HG03378 (cell line): ENCODE measurements at regions not wholly inside any gene's neighbourhood (a gene's known extent, or its start where the extent isn't known, plus 50 kb on each side); places are given as distances from the start of the nearest gene placed in this dataset.

Experiments used
- ATAC-seq: cut with Tn5 transposase; IDR thresholded peaks from one replicate; pipeline ENCODE4 v1.9.1; 2021; ENCODE audit warnings: mild to moderate bottlenecking, moderate library complexity; ENCODE audit not compliant: unreplicated experiment

DNA sequence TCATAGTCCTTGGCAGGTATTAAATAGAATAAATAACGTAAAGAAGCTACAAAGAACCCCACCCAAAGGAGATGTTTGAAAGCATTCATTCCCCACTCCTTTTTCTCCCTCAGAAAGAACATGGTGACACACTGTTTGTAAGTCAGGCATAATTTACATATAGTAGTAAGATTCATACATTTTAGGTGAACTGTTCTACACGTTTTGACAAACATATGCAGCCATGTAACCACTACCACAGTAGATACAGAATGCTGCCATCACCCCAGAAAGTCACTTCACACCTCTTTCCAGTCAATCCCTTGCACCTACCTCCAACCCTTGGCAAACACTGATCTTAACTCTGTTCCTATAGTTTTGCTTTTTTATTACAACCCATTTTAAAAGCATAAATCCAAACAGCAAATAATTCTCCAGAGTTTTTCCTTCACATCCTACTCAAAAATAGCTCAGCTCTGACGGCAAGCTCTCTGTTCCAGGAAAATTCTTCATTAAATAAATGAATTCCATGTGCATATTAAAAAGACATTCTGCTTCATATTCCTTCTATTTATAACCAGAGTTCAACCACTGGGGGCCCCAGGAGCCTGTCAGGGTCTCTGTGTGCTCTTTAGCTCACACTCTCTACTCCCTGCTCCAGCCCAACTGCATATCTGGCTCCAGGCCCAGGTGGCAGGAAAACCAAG is 258.8 kb downstream of the PLPP3 start:
- no peak for ATAC-seq

GRCh38 chr1:56317722-56318121 is 261.6 kb downstream of the PLPP3 start:
- no peak for ATAC-seq

DNA sequence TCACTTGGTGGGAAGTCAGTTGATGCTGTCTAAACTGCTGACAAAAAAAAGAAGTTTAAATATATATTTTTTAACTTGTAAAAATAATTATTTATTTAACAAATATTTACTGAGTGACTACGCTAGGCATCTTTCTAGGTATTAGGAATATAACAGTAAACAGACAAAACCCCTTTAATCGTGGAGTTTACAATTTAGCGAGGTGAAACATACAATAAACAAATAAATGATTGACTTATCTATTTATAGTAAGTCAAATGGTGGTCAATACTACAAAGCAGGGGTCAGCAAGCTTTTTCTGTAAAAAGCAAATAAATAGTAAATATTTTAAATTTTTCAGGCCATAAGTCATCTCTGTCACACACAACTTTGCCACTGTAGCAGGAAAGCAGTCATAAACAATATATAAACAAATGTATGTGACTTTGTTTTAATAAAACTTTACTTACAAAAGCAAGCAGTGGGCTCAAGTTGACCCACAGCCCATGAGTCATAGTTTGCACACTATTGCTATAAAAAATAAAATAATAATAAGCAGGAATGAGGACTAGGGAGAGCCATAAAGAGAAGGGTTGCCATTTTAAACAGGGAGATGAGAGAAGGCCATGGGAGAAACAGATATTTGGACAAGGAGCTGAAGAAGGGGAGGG is 263.9 kb downstream of the PLPP3 start:
- no peak for ATAC-seq

DNA sequence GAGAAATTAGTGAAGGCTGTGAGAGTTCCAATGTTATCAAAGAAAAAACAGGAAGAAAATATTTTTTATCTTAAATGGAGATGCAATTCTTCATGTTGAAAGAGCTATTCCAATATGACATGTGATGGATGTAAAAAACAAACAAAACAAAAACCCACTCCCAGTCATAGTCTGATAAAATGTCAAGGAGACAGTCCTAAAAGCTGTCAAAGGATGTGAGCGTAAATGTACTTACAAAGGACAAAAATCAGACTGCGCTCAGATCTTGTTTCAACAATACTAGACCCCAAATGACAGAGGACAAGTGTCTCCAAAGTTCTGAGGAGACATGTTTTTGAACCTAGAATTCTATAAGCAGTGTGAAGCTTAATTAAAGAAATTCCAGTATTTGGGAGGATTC is 265.8 kb downstream of the PLPP3 start:
- no peak for ATAC-seq

DNA sequence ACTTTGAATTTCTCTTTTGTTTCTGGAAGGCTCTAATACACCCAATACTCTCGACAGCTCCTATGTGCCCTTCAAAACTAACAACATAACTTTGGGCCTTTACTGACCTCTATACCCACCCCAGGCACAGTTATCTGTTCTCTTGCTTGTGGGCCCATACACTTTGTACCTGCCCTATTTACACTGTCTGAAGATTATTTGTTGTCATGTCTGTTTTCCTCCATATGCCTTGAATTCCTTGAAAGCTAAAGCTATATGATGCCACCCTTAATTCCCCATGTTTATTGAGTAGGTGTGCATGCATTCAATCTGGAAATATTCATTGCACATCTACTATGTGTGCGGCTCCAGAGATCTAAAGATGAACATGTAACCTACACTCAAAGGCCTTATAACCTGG is 267.6 kb downstream of the PLPP3 start:
- ATAC-seq: no peak

- no peak for ATAC-seq
Observed at GRCh38 chr1:56310945-56311344, 268.4 kb downstream of the PLPP3 start.

GRCh38 chr1:56309065-56309464 is 270.3 kb downstream of the PLPP3 start:
- no peak for ATAC-seq

DNA sequence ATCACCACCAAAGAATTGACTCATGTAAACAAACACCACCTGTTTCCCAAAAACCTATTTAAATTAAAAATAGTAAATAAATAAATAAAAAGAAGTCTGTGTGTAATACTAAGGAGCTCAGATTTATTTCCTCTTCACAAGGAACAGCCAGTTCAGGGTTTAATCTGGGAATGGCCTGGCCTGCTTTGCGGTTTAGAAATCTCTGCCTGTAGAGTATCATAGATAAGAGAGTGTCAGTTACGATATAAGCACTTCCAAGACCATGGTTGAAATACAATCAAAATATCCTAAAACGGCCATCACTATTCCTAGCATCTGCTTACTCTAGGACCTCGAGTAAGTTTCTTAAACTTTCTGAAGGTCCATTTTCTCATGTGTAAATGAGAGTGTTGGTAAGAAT is 274.4 kb downstream of the PLPP3 start:
- no peak for ATAC-seq

DNA sequence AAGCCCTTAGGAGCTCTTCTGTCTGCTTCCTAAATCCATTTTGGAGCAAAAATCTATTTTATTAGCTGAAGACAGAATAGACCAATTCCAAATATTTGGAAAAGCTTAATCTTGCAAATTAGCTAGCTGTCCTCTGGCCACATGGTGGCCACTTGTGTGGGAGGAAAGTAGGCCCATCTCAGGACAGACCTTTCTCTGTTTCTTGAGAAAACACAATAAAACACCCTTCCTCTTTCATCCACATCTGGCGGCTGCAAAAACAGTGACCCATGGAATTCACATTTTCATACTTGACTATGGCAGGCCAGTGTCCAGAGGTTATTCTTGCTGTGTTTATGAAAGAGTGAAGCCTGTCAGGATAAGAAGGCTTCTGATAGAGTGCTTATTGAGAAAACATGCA is 275.6 kb downstream of the PLPP3 start:
- no peak for ATAC-seq

- ATAC-seq: no peak
Observed at GRCh38 chr1:56302878-56303277, 276.5 kb downstream of the PLPP3 start.

- no peak for ATAC-seq
Observed at GRCh38 chr1:56301791-56302190, 277.6 kb downstream of the PLPP3 start.

GRCh38 chr1:56300836-56301235 is 278.5 kb downstream of the PLPP3 start:
- no peak for ATAC-seq

GRCh38 chr1:56298866-56299265 is 280.5 kb downstream of the PLPP3 start:
- ATAC-seq: no peak

DNA sequence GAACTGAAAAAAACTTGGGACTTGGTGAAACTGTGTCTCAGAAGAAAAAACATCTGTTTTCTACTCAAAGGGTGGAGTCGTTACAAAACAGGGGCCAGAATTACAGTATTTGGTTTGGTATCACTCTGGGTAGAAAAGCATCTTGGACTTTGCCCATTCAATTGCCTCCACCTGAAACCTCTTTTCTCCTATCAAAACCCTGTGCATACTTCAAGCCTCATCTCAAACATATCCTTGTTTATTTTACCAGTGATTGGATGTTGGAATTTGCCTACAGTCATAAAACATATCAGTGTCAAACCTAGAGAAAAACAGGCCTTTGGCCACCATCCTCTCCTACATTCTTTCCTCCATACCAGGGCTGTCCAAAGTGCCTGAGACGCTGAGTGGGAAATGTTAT is 281.5 kb downstream of the PLPP3 start:
- ATAC-seq: no peak

- no peak for ATAC-seq
Observed at GRCh38 chr1:56297208-56297607, 282.2 kb downstream of the PLPP3 start.

GRCh38 chr1:56295949-56296929 is 283.1 kb downstream of the PLPP3 start:
- no peak for ATAC-seq

DNA sequence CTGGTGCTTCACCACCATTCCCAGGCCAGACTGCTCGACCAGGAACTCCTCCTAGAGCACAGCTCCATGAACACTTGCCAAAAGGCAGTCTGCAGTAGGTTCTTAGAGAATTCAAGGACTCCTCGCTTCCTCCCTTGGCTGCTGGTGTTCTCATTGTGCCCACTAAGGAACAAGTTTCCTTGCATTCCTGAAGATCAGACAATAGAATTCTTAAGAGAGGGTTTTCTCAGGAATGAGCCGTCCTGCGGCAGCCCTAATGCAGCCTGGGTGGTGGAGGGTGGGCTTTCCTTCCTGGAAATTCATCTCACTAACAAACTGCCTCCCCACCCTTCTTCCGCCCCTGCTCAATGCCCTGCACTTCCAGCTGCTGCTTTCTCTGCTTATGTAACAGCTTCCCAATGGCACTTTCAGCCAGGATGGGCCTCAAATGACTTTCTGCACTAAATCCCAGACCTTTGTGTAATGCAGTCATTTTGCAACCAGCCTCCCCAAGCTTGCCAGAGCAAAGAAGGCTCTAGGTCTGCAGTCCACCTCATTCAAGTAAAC is 287.9 kb downstream of the PLPP3 start:
- no peak for ATAC-seq

GRCh38 chr1:56289260-56289659 is 290.1 kb downstream of the PLPP3 start:
- no peak for ATAC-seq

DNA sequence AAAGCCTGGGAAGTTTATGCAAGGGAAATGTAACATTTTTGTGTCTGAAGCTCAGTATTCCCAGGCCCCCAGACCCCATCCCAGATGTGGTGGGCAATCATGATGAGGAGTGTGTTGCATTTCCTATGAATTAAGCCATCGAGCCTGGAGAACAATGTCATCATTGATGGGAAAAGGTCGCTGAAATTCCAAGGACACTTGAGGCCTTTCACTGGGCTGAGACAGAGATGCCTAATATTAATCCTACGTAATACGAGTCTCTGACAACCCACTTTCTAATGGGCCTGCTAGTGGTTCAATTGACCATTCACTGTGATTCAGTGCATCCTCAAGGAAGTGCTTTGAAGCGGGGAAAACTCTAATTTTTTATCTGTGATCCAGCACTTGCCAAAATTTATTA is 291.6 kb downstream of the PLPP3 start:
- no peak for ATAC-seq

GRCh38 chr1:56286956-56287355 is 292.4 kb downstream of the PLPP3 start:
- no peak for ATAC-seq

DNA sequence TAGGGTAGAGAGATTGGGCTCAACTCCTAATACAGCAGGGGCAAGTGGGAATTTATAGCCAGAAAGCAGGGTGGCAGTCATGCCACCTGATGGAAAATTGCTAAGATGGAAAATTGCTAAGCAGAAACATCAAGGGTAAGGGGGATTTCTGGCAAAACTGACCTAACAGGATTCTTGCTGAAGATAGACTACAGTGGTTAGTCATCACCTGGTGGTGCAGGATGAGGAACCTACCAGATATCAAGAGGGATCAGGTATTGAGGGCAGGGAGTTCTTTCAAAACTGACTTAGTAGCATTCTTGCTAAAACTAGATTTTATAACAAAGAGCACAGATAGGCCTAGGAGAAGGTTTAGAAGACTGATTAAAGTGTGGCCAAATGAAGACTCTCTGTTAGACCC is 292.9 kb downstream of the PLPP3 start:
- no peak for ATAC-seq
